A549 (cell line): ENCODE measurements at regions not wholly inside any gene's neighbourhood (a gene's known extent, or its start where the extent isn't known, plus 50 kb on each side); places are given as distances from the start of the nearest gene placed in this dataset.

Experiments used
- EP300 ChIP-seq, 2 experiments: fragments of >200 bp; sonication (Bioruptor Twin); formaldehyde crosslinking; IDR thresholded peaks; 2 replicates in 1 of 2; 3 replicates in 1 of 2; pipeline ENCODE4 v1.6.1; 2016 to 2017
- ESRRA ChIP-seq: fragments of 150-350 bp; IDR thresholded peaks from 2 replicates; pipeline ENCODE4 v1.6.1; 2014; ENCODE audit warnings: mild to moderate bottlenecking, low read length, borderline replicate concordance
- JUN ChIP-seq, 2 experiments: fragments of >200 bp; sonication (Bioruptor Twin); formaldehyde crosslinking; IDR thresholded peaks; 2 replicates in 1 of 2; 3 replicates in 1 of 2; pipeline ENCODE4 v1.6.1; 2016 to 2017
- PHF8 ChIP-seq: fragments of 200-600 bp; sonication (generic); IDR thresholded peaks from 2 replicates; pipeline ENCODE4 v1.6.1; 2016; ENCODE audit warnings: low read depth, mild to moderate bottlenecking, antibody characterized with exemption, moderate library complexity, borderline replicate concordance
- POLR2AphosphoS2 ChIP-seq: conservative IDR thresholded peaks from 2 replicates; pipeline ENCODE4 v1.6.1; 2012; ENCODE audit warnings: low read length, improper control_type of control experiment, inconsistent platforms
- RCOR1 ChIP-seq: fragments of 150-350 bp; IDR thresholded peaks from 2 replicates; pipeline ENCODE4 v1.6.1; 2014; ENCODE audit warnings: antibody characterized with exemption, low read length, low read depth
- RNF2 ChIP-seq: fragments of 200-600 bp; sonication (generic); IDR thresholded peaks from 2 replicates; pipeline ENCODE4 v1.6.1; 2016; ENCODE audit warnings: low read depth, mild to moderate bottlenecking, antibody characterized with exemption, moderate library complexity, borderline replicate concordance
- ZFP36 ChIP-seq: fragments of 450-650 bp; IDR thresholded peaks from 2 replicates; pipeline ENCODE4 v1.6.1; 2014; ENCODE audit warnings: borderline replicate concordance; ENCODE audit not compliant: partially characterized antibody
- TF ChIP-seq, protein P1 (sequence below): fragments of >200 bp; sonication (Bioruptor Twin); formaldehyde crosslinking; IDR thresholded peaks from 3 replicates; pipeline ENCODE4 v1.5.1; 2016
- TF ChIP-seq, protein P2 (sequence below): fragments of 200-600 bp; sonication (generic); IDR thresholded peaks from 2 replicates; pipeline ENCODE4 v1.6.1; 2016; ENCODE audit warnings: antibody characterized with exemption, mild to moderate bottlenecking, moderate library complexity

DNA sequence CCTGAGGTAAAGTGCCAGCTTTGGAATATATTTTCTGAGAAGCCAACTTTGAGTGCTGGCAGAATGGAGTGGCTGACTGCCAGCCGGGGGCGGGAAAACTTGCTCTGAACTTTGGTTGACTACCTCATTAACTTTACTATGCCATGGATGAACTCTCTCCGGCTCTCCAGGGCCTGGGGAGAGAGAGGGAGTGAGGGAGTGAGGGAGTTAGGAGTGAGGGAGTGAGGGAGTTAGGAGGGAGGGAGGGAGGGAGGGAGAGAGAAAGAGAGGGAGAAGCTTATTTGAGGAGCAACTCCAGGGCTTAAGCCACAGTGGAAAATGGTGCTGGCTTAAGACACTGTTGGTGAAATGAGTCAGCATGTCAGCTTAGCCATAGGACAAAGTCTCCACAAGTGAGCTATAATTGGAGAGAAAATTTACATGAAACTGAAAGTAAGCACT lies 280.9 kb upstream of the RPS6KA3 start:
- TF ChIP-seq POLR2AphosphoS2 (no peak), RCOR1 (no peak), JUN (IDR thresholded peaks at IDR 0.05) (no peak), ESRRA (no peak), PHF8 (no peak), EP300 (IDR thresholded peaks at IDR 0.05) (no peak), ZFP36 (no peak), RNF2 (no peak)
- TF ChIP-seq, protein P1, sequence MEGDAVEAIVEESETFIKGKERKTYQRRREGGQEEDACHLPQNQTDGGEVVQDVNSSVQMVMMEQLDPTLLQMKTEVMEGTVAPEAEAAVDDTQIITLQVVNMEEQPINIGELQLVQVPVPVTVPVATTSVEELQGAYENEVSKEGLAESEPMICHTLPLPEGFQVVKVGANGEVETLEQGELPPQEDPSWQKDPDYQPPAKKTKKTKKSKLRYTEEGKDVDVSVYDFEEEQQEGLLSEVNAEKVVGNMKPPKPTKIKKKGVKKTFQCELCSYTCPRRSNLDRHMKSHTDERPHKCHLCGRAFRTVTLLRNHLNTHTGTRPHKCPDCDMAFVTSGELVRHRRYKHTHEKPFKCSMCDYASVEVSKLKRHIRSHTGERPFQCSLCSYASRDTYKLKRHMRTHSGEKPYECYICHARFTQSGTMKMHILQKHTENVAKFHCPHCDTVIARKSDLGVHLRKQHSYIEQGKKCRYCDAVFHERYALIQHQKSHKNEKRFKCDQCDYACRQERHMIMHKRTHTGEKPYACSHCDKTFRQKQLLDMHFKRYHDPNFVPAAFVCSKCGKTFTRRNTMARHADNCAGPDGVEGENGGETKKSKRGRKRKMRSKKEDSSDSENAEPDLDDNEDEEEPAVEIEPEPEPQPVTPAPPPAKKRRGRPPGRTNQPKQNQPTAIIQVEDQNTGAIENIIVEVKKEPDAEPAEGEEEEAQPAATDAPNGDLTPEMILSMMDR = no peak
- TF ChIP-seq, protein P2, sequence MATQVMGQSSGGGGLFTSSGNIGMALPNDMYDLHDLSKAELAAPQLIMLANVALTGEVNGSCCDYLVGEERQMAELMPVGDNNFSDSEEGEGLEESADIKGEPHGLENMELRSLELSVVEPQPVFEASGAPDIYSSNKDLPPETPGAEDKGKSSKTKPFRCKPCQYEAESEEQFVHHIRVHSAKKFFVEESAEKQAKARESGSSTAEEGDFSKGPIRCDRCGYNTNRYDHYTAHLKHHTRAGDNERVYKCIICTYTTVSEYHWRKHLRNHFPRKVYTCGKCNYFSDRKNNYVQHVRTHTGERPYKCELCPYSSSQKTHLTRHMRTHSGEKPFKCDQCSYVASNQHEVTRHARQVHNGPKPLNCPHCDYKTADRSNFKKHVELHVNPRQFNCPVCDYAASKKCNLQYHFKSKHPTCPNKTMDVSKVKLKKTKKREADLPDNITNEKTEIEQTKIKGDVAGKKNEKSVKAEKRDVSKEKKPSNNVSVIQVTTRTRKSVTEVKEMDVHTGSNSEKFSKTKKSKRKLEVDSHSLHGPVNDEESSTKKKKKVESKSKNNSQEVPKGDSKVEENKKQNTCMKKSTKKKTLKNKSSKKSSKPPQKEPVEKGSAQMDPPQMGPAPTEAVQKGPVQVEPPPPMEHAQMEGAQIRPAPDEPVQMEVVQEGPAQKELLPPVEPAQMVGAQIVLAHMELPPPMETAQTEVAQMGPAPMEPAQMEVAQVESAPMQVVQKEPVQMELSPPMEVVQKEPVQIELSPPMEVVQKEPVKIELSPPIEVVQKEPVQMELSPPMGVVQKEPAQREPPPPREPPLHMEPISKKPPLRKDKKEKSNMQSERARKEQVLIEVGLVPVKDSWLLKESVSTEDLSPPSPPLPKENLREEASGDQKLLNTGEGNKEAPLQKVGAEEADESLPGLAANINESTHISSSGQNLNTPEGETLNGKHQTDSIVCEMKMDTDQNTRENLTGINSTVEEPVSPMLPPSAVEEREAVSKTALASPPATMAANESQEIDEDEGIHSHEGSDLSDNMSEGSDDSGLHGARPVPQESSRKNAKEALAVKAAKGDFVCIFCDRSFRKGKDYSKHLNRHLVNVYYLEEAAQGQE = no peak
